GM18498 (cell line): ENCODE measurements at regions not wholly inside any gene's neighbourhood (a gene's known extent, or its start where the extent isn't known, plus 50 kb on each side); places are given as distances from the start of the nearest gene placed in this dataset.

ENCODE experiments used
- ATAC-seq: cut with Tn5 transposase; IDR thresholded peaks from one replicate; pipeline ENCODE4 v1.9.1; 2021; ENCODE audit warnings: mild to moderate bottlenecking, moderate library complexity; ENCODE audit not compliant: unreplicated experiment

DNA sequence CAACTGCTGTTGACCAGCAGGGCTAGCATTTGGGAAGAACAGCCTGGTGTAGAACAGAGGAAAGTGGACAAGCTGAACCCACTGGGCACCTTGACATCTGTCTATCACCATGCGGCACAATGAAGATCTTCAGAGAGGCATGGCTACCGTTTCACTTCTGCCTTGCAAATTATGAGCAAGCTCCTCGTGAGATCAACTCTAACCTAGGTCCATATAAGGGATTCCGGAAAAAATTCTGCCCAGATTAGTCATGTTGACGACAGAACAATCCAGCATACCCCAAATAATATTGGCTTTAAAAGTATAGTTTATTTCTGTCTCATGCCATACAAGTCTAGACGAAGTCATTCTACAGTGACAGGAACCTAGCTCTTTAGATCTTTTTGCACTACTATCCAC lies 91.6 kb upstream of the ATF7IP start:
- peak; percentile 22 for ATAC-seq

DNA sequence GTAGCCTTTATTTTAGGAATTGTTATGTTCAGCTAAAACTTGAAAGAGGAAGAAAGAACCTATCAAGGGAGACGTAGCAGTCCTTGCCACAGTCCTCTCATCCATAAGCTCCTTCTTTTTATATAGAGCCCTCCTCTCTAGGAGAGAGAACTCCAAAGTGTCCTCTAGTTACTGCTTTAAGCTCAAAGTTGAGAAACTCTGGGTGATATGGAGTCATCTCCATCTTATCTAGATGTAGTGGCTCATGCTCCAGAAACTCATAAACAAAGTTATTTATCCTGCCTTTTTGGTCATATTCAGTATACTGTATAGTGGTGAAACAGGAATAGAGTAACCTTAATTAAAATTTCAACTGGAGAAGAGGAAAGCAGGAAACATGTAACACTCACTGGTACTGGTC lies 90.4 kb upstream of the ATF7IP start:
- ATAC-seq, result no peak

DNA sequence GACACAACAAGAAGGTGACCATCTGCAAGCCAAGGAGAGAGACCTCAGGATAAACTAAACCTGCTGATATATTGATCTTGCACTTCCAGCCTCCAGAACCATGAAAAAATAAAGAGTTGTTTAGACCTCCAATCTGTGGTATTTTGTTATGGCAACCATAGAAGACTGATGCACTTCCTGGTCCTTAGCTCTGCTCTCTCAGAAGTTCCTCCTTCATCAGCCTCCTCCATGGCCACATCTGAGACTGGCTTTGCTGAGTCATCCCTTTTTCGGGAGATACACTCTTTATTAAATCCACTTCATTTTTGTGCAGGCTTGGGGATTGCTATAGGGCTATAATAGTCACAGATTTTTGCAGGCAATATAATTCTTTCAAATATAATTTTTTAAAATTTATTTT lies 89.6 kb upstream of the ATF7IP start:
- no peak for ATAC-seq

DNA sequence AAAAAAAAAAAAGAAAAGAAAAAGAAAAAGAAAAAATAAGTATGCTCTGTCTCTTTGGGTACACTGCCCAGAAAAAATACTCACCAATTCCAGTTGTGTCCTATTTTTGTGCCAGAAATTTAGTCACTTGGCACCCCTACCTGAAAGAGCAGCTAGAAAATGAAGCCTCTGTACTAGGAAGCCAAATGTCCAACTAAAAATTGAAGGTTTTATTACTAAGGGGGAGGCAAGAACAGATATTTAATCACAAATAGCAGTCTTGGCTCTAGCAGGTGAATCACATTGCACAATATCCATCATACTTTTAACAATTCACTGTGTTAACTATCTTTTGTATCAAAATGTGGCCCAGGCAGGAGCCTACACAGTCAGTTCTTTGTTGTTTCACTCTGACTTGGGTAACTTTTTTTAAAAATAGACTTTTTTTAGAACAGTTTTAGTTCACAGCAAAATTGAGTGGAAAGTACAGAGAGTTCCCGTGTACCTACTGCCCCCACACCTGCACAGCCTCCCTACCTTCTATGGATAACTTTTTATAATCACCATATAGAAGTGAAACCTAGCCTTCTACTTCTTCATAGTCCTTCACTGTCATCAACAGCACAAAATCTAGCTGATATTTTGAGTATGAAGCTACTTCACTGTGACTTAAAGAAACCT lies 87.1 kb upstream of the ATF7IP start:
- ATAC-seq, result no peak

DNA sequence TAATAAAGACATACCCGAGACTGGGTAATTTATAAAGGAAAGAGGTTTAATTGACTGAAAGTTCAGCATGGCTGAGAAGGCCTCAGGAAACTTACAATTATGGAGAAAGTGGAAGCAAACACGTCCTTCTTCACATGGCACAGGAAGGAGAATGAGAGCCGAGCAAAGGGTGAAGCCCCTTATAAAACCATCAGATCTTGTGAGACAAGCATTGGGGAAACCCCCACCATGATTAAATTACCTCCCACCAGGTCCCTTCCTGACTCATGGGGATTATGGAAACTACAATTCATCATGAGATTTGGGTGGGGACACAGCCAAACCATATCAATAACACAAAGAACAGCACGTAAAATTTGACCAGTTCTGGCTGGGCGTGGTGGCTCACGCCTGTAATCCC lies 85.6 kb upstream of the ATF7IP start:
- ATAC-seq, result no peak

DNA sequence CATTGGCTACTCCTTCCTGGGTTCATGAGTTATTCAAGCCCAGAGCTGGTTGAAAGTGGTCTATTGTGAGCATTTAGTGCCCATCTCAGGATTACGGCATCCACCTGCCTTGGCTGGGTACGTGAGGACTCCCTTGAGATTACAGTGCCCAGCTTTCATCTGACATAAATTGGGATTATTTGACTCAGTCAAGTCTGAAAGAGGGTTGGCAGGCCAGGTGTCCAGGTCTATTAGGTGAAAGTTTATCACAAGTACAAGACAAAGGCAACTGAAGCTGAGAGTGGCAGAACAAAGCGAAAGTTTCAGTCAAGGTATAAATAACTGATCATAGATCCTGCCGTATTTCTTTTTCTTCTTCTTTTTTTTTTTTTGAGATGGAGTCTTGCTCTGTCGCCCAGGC lies 84.6 kb upstream of the ATF7IP start:
- ATAC-seq, result peak; percentile 45

DNA sequence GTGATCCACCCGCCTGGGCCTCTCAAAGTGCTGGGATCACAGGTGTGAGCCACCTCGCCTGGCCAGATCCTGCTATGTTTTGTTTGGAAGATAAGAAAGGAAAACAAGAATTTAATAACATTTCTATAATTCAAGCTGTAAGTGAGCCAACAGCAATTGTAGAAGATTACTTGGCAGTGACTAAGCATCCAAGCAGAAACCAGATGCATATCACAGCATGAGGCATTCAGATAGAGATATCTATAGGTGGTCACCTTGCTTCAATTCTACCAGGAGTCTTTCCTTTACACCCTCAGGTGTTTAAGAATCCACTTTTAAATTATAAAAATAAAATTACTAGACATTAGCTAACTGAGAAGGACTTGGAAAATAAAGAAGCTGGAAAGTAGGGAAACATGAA lies 83.9 kb upstream of the ATF7IP start:
- no peak for ATAC-seq

DNA sequence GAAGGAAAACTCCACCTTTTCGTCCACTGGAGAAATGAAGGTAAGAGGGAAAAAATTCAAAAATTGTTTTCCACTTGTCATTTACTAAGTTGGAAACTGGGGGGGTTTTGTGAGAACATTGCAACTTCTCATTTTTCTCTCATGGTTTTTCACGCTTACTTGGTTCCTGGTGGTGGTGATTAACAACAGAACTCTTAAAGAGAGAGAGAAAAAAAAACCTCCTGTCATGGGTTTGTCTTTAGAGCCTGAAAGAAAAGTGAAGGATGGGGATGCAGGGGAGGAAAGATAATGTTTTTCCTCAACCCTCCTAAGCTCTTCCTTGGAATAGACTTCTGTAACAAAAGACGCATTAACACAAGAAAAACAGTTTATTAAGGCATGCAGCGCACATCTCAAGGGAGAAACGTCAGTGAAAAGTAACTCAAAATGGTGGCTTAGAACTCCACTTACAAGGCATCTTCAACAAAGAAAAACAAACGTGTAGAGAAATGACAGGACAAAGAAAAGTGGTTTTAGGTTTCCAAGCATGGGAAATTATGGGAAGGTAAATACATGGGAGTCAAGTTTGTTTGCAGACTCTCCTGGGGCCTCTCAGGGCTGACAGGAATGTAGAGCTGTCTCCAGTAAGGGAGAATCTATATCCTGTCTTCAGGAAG lies 81.9 kb upstream of the ATF7IP start:
- ATAC-seq, result peak; percentile 47

DNA sequence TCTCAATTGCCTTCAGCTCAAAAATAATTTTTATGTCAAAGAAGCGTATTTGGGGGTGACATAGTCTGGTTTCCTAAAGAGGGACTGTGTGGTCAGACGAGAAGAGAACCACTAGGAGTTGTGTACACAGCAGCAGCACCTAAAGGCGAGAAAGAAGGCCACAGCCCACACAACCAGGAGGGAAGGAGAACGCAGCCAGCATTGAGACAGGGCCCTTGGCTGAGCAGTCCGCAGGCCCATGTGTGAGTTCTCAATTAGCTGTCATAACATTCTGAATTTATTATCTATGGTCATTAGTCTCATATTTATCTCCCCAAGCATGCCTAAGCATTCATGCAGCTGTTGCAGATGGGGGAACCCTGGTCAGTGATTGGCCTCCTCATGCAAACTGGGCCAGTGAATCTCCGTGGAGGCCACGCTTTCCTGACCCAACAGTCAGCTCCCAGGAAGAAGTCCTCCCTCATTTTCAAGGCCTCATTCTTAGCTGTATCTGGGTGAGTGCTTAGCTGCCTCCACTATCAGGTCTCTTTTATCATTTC lies 81.2 kb upstream of the ATF7IP start:
- ATAC-seq, result peak; percentile 77

DNA sequence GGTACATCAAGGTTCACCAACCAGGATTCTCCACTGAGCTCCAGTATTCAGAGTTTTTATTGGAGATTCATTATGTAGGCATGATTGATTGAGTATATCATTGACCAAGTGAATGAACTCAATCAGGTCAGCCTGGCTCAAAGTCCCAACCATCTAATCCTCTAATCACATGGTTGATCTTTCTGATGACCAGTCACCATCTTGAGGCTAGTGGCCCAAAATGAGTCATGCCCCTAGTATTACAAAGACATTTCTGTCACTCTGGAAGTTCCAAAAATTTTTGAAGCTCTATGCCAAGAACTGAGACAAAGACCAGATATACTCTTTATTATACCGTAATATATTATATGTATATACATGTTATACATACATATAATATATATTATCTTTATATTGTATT lies 75.9 kb upstream of the ATF7IP start:
- no peak for ATAC-seq

DNA sequence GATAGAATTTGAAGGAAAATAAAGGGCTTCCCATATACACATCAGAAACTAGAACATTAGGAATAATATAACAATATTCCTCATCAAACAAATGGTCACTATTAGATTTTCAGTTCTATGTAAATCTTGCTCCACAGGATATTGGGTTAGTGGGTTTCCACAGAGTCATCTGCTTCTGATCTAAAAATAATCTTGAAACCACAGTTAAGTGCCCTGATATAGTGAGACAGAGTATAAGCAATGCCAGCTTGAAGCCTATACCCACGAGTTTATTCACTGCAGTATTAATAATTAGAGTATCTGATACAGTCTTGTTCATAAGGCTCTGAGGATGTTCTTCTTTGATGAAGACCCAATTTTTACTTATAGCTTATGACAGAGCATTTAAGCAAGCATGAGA lies 74.5 kb upstream of the ATF7IP start:
- ATAC-seq, result no peak

DNA sequence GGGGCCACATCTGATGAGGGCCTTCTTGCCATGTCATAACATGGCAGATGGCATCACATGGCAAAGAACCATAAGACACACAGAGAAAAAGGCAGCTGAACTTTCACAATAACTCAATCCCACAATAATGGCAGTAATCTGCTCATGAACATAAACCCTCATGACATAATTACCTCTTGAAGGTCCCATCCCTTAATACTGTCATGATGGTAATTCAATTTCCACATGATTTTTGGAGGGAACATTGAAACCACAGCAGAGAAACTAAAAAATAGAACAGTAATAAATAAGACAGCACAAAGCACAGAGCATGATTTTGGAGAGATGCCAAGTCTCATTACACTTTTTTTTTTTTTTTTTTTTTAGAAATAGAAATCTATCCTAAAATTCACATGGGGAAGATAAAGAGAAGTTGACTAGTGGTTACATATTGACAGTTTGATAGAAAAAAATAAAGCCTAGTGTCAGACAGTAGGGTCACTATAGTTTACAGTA lies 61.8 kb upstream of the ATF7IP start:
- ATAC-seq, result no peak

DNA sequence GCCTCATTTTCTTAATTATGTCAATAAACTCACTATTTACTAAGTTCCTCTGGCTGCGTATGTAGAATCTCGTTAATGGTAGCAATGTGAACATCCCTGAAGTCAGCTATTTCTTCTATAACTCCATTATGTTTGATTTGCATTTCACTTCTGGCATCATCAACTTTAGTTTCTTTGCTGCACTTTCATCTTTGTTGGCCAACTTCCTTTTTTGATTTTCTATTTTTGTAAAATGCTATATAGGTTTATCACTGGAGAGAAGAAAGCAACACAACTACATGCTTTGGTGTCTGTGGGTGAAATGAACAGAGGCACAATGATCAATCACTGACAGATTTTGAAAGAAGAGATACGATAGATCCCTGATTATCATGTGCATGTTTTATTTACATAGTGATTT lies 58.5 kb upstream of the ATF7IP start:
- ATAC-seq, result no peak

DNA sequence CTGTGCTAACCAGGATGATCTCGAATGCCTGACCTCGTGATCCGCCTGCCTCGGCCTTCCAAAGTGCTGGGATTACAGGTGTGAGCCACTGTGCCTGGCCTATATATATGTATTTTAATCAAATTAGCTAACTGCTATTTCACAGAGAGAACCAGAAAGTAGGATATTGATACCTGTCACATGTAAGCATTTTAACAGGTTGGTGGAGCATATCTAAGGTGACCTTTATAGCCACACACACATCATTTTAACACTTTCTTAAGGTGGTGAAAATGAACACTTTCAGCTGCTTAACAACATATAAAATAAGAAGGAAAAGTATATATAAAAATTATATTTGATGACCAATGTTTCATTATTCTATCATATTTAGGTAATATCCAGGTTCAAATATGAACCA lies 57.0 kb upstream of the ATF7IP start:
- no peak for ATAC-seq

DNA sequence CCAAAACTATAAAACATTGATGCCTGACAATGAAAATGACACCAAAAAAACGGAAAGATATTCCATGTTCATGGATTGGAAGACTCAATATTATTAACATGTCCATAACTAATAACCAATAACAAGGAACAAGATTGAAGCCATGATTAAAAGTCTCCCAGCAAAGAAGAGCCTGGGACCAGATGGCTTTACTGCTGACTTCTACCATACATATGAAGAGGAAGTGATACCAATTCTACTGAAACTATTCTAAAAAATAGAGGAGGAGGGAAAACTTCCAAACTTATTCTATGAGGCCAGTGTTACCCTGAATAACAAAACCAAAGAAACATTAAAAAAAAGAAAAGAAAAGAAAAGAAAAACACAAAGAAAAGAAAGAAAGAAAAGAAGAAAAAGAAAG lies 54.6 kb upstream of the ATF7IP start:
- no peak for ATAC-seq

DNA sequence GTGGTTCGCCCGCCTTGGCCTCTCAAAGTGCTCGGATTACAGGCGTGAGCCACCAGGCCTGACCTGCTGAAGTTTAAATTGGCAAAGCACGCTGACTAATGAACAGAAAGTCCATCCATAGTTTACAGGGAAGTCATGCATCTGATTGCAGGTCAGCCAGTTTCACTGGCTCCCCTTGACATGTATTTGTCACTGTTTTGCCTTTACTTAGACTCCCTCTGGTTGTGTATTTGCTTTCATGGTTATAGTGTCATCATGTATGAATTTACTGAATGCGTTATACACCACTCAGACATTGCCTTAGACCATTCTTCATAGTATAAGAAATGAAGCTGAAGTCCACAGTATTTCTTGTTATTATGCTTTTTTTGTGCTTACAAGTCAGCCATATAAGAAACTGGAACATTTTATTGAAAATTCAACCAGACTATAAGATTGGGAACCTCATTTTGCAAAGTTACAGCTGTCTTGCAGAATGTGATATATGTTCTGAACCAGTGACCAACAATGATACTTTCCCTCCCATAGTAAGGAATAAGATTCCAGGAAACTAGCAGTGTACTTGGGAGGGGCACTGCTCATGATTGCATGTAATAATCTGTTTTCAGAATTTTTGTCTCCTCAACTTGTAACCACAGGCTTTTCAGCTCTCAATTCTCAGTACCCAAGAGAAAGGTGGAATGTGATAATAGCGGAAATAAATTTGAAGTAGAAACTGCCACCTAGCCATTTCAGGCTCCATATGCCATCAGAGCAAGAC lies 51.9 kb upstream of the ATF7IP start:
- ATAC-seq, result no peak

DNA sequence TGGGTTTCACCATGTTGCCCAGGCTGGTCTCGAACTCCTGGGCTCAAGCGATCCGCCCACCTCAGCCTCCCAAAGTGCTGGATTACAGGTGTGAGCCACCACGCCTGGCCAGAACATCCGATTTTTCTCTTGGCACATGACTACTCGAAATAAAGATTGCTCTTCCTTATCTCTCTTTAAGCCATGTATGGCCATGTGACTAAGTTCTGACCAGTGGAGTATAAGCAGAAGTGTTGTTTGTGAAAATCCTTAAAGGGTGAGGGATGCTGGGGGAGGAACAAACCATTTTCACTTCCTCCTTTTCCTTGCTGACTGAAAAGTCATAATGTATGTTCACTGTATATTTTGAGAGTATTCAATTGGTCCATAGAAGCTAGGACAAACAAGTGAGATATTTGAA lies 50.7 kb upstream of the ATF7IP start:
- peak; percentile 52 for ATAC-seq

DNA sequence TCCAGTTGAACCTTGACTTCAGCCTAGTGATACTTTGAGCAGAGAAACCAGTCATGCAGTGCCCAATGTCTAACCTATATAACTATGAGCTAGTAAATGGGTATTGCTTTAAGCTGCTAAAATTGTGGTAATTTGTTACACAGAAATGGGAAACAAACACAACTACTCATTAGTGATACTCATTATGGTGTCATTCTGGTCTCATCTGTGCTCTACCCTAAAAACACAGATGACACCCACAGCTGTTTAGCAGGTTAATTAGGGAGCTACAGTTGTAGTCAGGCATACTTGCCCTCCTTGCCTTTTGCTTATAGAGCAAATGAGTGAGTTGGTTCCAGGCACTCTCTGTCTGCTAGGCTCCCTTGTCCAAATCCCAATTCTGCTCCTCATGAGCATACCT lies 50.0 kb upstream of the ATF7IP start:
- ATAC-seq, result no peak
